Activated T-cell treated with anti-CD3 and anti-CD28 coated beads, Interleukin-2, amount 50 U/mL, for 72 hours (primary cell): ENCODE measurements at regions not wholly inside any gene's neighbourhood (a gene's known extent, or its start where the extent isn't known, plus 50 kb on each side); places are given as distances from the start of the nearest gene placed in this dataset.
"Not testable (repeated sequence)": the region's sequence is repeated elsewhere in the genome, so short reads cannot be mapped to it uniquely, and the experiment has no call there.

Experiments
- ATAC-seq, 2 donors: fragments of 150-1000 bp; cut with Tn5 transposase; replicated peaks in 1 of 2; 2 replicates each; pipeline ENCODE4 v1.10.0; 2021; ENCODE audit warnings: moderate library complexity in 2 of 2, mild to moderate bottlenecking in 1 of 2
- DNase-seq, 2 donors: peaks; one replicate each; pipeline ENCODE4 v3.0.0; 2021 to 2022; ENCODE audit warnings: mixed read lengths in 1 of 2
- H3K27ac Mint-ChIP-seq: one replicate; pipeline ENCODE4 v1.8.0; 2022; ENCODE audit warnings: mild to moderate bottlenecking, moderate library complexity, mixed read lengths
- H3K27me3 Mint-ChIP-seq: one replicate; pipeline ENCODE4 v1.8.0; 2022; ENCODE audit warnings: low read depth, mixed read lengths
- H3K36me3 Mint-ChIP-seq, 2 donors: one replicate each; pipeline ENCODE4 v1.8.0; 2022; ENCODE audit warnings: mixed read lengths in 2 of 2, mild to moderate bottlenecking in 1 of 2; ENCODE audit not compliant: insufficient read depth in 2 of 2
- H3K4me1 Mint-ChIP-seq: one replicate; pipeline ENCODE4 v1.8.0; 2022; ENCODE audit warnings: low read depth, mixed read lengths
- H3K4me3 Mint-ChIP-seq, 2 donors: one replicate each; pipeline ENCODE4 v1.8.0; 2022; ENCODE audit warnings: mild to moderate bottlenecking in 2 of 2, mixed read lengths in 2 of 2, moderate library complexity in 2 of 2
- H3K9me3 Mint-ChIP-seq, 2 donors: one replicate each; pipeline ENCODE4 v1.8.0; 2022; ENCODE audit warnings: mixed read lengths in 2 of 2

DNA sequence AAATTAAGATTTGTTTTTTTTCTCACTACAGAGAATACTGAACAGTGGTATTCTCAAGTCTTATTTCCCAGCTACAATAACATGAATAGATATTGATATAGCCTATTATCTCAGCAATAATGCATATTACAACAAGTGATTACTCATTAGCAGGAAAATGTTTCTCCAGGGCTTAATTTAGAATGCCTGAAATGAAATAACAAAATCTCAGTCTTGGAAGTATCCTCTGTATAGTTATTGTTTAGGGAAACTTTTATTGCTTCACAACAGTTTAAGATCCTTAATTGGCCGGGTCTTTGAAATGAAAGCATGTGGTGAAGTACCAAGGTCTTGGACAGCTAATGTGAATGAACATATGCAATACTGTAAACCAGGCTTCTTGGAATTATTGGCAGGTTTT is 79.1 kb upstream of the ZEB1 start:
- peaks cover 2% of the 10 kb centered on the region in 2 donors for H3K9me3 Mint-ChIP-seq
- H3K27ac Mint-ChIP-seq, result no peak overlapping the region
- peaks cover 0 to 2% of the 10 kb centered on the region in 2 donors for H3K36me3 Mint-ChIP-seq
- H3K27me3 Mint-ChIP-seq, result peaks cover 6% of the 10 kb centered on the region
- DNase-seq (no peak), ATAC-seq (no peak)
- H3K4me3 Mint-ChIP-seq, result no peak overlapping the region
- peaks cover 9% of the 10 kb centered on the region for H3K4me1 Mint-ChIP-seq

- peaks cover 5% of the 10 kb centered on the region for H3K27me3 Mint-ChIP-seq
- peak; percentile 64 to 73 for DNase-seq
- H3K27ac Mint-ChIP-seq, result no peak overlapping the region
- peak; percentile 99 for ATAC-seq
- no peaks in the 10 kb centered on the region for H3K36me3 Mint-ChIP-seq
- H3K9me3 Mint-ChIP-seq, result peaks cover under 1 to 2% of the 10 kb centered on the region in 2 donors
- H3K4me3 Mint-ChIP-seq, result no peak overlapping the region
- H3K4me1 Mint-ChIP-seq, result peaks cover 9% of the 10 kb centered on the region
Measured at GRCh38 chr10:31242902-31243301, 76.1 kb upstream of the ZEB1 start.

- not testable (repeated sequence) for ATAC-seq, H3K4me1 Mint-ChIP-seq, DNase-seq, H3K9me3 Mint-ChIP-seq, H3K27me3 Mint-ChIP-seq, H3K36me3 Mint-ChIP-seq, H3K27ac Mint-ChIP-seq, H3K4me3 Mint-ChIP-seq
Measured at GRCh38 chr10:31251118-31251517, 67.9 kb upstream of the ZEB1 start.

DNA sequence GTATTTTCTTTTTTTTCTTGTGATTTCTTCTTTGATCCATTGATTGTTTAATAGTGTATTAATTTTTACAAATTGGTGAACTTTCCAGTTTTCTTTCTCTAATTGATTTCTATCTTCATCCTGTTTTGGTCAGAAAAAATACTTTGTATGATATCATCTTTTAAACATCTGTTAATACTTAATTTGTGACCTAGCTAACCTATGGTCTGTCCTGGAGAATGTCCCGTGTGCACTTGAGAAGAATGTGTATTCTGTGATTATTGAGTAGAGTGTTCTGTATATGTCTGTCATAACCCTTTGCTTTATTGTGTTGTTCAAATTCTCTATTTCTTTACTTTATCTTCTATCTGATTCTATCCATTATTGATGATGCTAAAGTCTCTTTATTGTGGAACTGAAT is 65.8 kb upstream of the ZEB1 start:
- no peak overlapping the region for H3K27ac Mint-ChIP-seq
- H3K9me3 Mint-ChIP-seq, result peaks cover 0 to 2% of the 10 kb centered on the region in 2 donors
- no peaks in the 10 kb centered on the region for H3K27me3 Mint-ChIP-seq
- H3K36me3 Mint-ChIP-seq, result no peaks in the 10 kb centered on the region
- H3K4me3 Mint-ChIP-seq, result no peak overlapping the region
- H3K4me1 Mint-ChIP-seq, result no peaks in the 10 kb centered on the region
- DNase-seq (no peak), ATAC-seq (no peak)

GRCh38 chr10:31261511-31262311 is 57.3 kb upstream of the ZEB1 start:
- no peaks in the 10 kb centered on the region for H3K27me3 Mint-ChIP-seq
- ATAC-seq (no peak), DNase-seq (no peak)
- no peaks in the 10 kb centered on the region for H3K9me3 Mint-ChIP-seq
- no peak overlapping the region for H3K4me3 Mint-ChIP-seq
- no peaks in the 10 kb centered on the region for H3K36me3 Mint-ChIP-seq
- no peak overlapping the region for H3K27ac Mint-ChIP-seq
- H3K4me1 Mint-ChIP-seq, result no peaks in the 10 kb centered on the region

GRCh38 chr10:31262672-31263071 is 56.3 kb upstream of the ZEB1 start:
- Mint-ChIP-seq H3K4me1 (no peaks in the 10 kb centered on the region), H3K27ac (no peak overlapping the region), H3K36me3 (no peaks in the 10 kb centered on the region), H3K9me3 (no peaks in the 10 kb centered on the region), H3K4me3 (no peak overlapping the region), H3K27me3 (no peaks in the 10 kb centered on the region)
- ATAC-seq (no peak), DNase-seq (no peak)

DNA sequence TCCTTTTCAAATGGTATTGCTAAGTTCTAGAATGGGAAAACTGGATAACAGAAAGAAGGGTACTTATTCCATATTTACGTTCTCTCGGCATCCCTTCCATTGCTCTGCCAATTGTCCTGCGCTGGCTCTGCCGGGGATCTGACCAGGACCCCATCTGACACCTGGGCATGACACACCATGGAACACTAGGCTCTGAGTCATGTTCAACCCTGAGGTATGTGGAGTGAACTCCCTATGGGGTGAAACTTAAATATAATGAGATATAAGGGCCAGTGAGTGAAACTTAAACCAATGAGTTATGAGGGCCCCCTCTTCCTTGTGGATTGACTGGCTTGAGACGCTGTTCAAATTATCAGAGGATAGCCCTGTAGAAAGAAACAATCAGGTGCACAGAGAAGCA is 55.1 kb upstream of the ZEB1 start:
- ATAC-seq (no peak), DNase-seq (no peak)
- Mint-ChIP-seq H3K36me3 (no peaks in the 10 kb centered on the region), H3K4me1 (no peaks in the 10 kb centered on the region), H3K9me3 (no peaks in the 10 kb centered on the region), H3K4me3 (no peak overlapping the region), H3K27me3 (no peaks in the 10 kb centered on the region), H3K27ac (no peak overlapping the region)

DNA sequence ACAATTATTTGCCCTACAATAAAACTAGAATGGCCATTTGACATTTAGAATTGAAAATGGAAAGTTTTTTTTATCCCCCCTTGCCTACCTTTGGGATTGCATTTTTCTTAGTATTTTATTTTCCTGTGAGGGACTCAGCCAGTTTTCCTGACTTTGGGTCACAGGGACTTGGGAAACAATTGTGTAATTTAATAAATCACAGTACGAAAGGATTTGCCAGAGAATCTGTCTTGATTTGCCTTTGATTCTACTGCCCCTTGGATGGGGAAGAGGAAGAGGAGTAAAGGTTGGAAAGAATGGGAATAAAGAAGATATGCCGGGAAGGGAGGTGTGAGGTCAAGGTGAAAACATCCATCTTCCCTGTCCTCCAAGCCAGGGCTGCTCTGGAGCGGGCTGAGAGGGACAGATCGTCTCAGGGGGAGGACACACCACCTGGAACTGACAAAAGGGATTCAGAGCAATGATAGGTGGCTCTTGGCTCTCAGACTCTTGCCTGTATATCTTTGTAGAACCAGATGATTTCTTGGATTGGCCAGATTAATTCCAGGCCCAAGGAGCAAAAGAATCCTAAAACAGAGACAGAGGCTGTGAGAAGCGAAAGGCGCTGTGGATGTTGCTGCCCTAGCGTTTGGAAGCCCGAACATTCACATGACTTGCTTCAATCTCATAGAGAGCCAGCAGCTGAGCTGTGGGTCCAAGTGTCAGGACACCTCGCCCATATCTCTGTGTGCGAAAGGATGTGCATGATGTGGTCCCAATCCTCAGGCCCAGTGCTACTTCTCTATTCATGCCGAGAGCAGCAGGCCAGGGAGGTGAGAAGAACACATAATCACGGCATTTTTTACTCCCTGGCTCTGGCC is 50.3 kb upstream of the ZEB1 start:
- Mint-ChIP-seq H3K4me3 (no peak overlapping the region), H3K9me3 (peaks cover 6 to 9% of the 10 kb centered on the region in 2 donors), H3K4me1 (no peaks in the 10 kb centered on the region)

More for the DNA sequence above, 50.3 kb upstream of the ZEB1 start:
- Mint-ChIP-seq H3K27me3 (no peaks in the 10 kb centered on the region), H3K27ac (no peak overlapping the region), H3K36me3 (peaks cover 3% of the 10 kb centered on the region in 2 donors)
- ATAC-seq, result no peak
- no peak for DNase-seq
